ENCODE measurements at regions not wholly inside any gene's neighbourhood (a gene's known extent, or its start where the extent isn't known, plus 50 kb on each side); places are given as distances from the start of the nearest gene placed in this dataset.

GRCh38 chr6:21504790-21505189 lies 88.8 kb upstream of the SOX4 start:
- no peak for TF ChIP-seq EZH2 (IDR thresholded peaks at IDR 0.05; ENCODE audit: low read length, unreplicated experiment)
- no peak for TF ChIP-seq CTCF (conservative IDR thresholded peaks at IDR 0.05; ENCODE audit: low read depth, low read length)
- no peak for TF ChIP-seq EZH2phosphoT487 (IDR thresholded peaks at IDR 0.05; ENCODE audit: borderline replicate concordance, low read length)
